Epidermal melanocyte (primary cell): ENCODE measurements at regions not wholly inside any gene's neighbourhood (a gene's known extent, or its start where the extent isn't known, plus 50 kb on each side); places are given as distances from the start of the nearest gene placed in this dataset.

Experiments used
- DNase-seq: peaks from one replicate; pipeline ENCODE4 v3.0.0; 2011; ENCODE audit warnings: low spot score; ENCODE audit not compliant: insufficient read length

- DNase-seq, result no peak
Measured at GRCh38 chr4:162657966-162658365, 494.2 kb upstream of the FSTL5 start.

- DNase-seq, result no peak
Measured at GRCh38 chr4:162650166-162650565, 486.4 kb upstream of the FSTL5 start.

GRCh38 chr4:162645381-162645780, 481.6 kb upstream of the FSTL5 start:
- DNase-seq, result no peak

GRCh38 chr4:162644346-162644745, 480.5 kb upstream of the FSTL5 start:
- no peak for DNase-seq

GRCh38 chr4:162640152-162640551, 476.4 kb upstream of the FSTL5 start:
- DNase-seq, result no peak

GRCh38 chr4:162634390-162634789, 470.6 kb upstream of the FSTL5 start:
- DNase-seq, result no peak

GRCh38 chr4:162622664-162623063, 458.9 kb upstream of the FSTL5 start:
- DNase-seq, result no peak

GRCh38 chr4:162610116-162610515, 446.3 kb upstream of the FSTL5 start:
- no peak for DNase-seq

- no peak for DNase-seq
Measured at GRCh38 chr4:162586266-162586665, 422.5 kb upstream of the FSTL5 start.

GRCh38 chr4:162582180-162582579, 418.4 kb upstream of the FSTL5 start:
- no peak for DNase-seq

- no peak for DNase-seq
Measured at GRCh38 chr4:162565730-162566129, 401.9 kb upstream of the FSTL5 start.

GRCh38 chr4:162560073-162560472, 396.3 kb upstream of the FSTL5 start:
- DNase-seq, result no peak

- DNase-seq, result no peak
Measured at GRCh38 chr4:162557516-162558106, 393.8 kb upstream of the FSTL5 start.

GRCh38 chr4:162535121-162535520, 371.3 kb upstream of the FSTL5 start:
- DNase-seq, result no peak

- DNase-seq, result no peak
Measured at GRCh38 chr4:162523171-162523570, 359.4 kb upstream of the FSTL5 start.

GRCh38 chr4:162522724-162523123, 358.9 kb upstream of the FSTL5 start:
- no peak for DNase-seq

- DNase-seq, result no peak
Measured at GRCh38 chr4:162510937-162511336, 347.1 kb upstream of the FSTL5 start.

- no peak for DNase-seq
Measured at GRCh38 chr4:162510115-162510514, 346.3 kb upstream of the FSTL5 start.

- DNase-seq, result no peak
Measured at GRCh38 chr4:162509333-162509732, 345.5 kb upstream of the FSTL5 start.

- no peak for DNase-seq
Measured at GRCh38 chr4:162506253-162506652, 342.5 kb upstream of the FSTL5 start.

GRCh38 chr4:162503868-162504267, 340.1 kb upstream of the FSTL5 start:
- DNase-seq, result no peak

GRCh38 chr4:162502109-162502508, 338.3 kb upstream of the FSTL5 start:
- DNase-seq, result no peak

GRCh38 chr4:162499478-162499877, 335.7 kb upstream of the FSTL5 start:
- no peak for DNase-seq

- DNase-seq, result no peak
Measured at GRCh38 chr4:162498168-162498567, 334.4 kb upstream of the FSTL5 start.
